SK-N-SH treated with all-trans-retinoic acid at 6 μM for 48 hours (cell line): ENCODE measurements at regions not wholly inside any gene's neighbourhood (a gene's known extent, or its start where the extent isn't known, plus 50 kb on each side); places are given as distances from the start of the nearest gene placed in this dataset.

Experiments used
- ATAC-seq: fragments of 200-7000 bp; cut with Tn5 transposase; 3 replicates; pipeline ENCODE4 v1.9.1; 2020; ENCODE audit warnings: mild to moderate bottlenecking, moderate library complexity
- ARNTL ChIP-seq: fragments of 450-650 bp; formaldehyde crosslinking; IDR thresholded peaks from 2 replicates; pipeline ENCODE4 v1.5.0; 2020; ENCODE audit warnings: low read depth, mild to moderate bottlenecking, moderate library complexity, borderline replicate concordance
- CREB5 ChIP-seq: fragments of 250-450 bp; sonication (Bioruptor Pico); IDR thresholded peaks from 2 replicates; pipeline ENCODE4 v1.5.1; 2020; ENCODE audit warnings: low read depth, mild to moderate bottlenecking, moderate library complexity
- CSRNP3 ChIP-seq: fragments of 250-450 bp; sonication (Bioruptor Pico); IDR thresholded peaks from 2 replicates; pipeline ENCODE4 v1.5.1; 2021; ENCODE audit warnings: mild to moderate bottlenecking, moderate library complexity
- ESRRG ChIP-seq: fragments of 250-450 bp; sonication (Bioruptor Pico); IDR thresholded peaks from 2 replicates; pipeline ENCODE4 v1.6.1; 2021; ENCODE audit warnings: mild to moderate bottlenecking
- GLIS3 ChIP-seq: fragments of 250-450 bp; sonication (Bioruptor Pico); IDR thresholded peaks from 2 replicates; pipeline ENCODE4 v1.5.0; 2020; ENCODE audit warnings: mild to moderate bottlenecking, moderate library complexity
- ISL1 ChIP-seq: fragments of 250-450 bp; sonication (Bioruptor Pico); IDR thresholded peaks from 2 replicates; pipeline ENCODE4 v2.1.2; 2022; ENCODE audit warnings: mild to moderate bottlenecking, moderate library complexity
- POU6F1 ChIP-seq: fragments of 250-450 bp; sonication (Bioruptor Pico); IDR thresholded peaks from 2 replicates; pipeline ENCODE4 v1.8.0; 2021; ENCODE audit warnings: low read depth, mild to moderate bottlenecking, moderate library complexity, borderline replicate concordance
- PPARA ChIP-seq: fragments of 250-450 bp; sonication (Bioruptor Pico); IDR thresholded peaks from 2 replicates; pipeline ENCODE4 v1.5.0; 2020; ENCODE audit warnings: mild to moderate bottlenecking, borderline replicate concordance
- RARB ChIP-seq: fragments of 250-450 bp; sonication (Bioruptor Pico); IDR thresholded peaks from 2 replicates; pipeline ENCODE4 v1.8.0; 2021; ENCODE audit warnings: mild to moderate bottlenecking, moderate library complexity
- SNAI2 ChIP-seq: fragments of 250-450 bp; sonication (Bioruptor Pico); IDR thresholded peaks from 2 replicates; pipeline ENCODE4 v1.5.0; 2020; ENCODE audit warnings: mild to moderate bottlenecking, moderate library complexity
- TCF4 ChIP-seq: fragments of 250-450 bp; sonication (Bioruptor Pico); IDR thresholded peaks from 2 replicates; pipeline ENCODE4 v1.8.0; 2021; ENCODE audit warnings: mild to moderate bottlenecking, moderate library complexity, borderline replicate concordance
- TOX ChIP-seq: fragments of 250-450 bp; sonication (Bioruptor Pico); IDR thresholded peaks from 2 replicates; pipeline ENCODE4 v1.8.0; 2021; ENCODE audit warnings: mild to moderate bottlenecking, moderate library complexity, borderline replicate concordance
- TSHZ2 ChIP-seq: fragments of 250-450 bp; sonication (Bioruptor Pico); IDR thresholded peaks from 2 replicates; pipeline ENCODE4 v1.5.0; 2020; ENCODE audit warnings: mild to moderate bottlenecking, moderate library complexity
- ZC3H10 ChIP-seq: fragments of 250-450 bp; sonication (Bioruptor Pico); IDR thresholded peaks from 2 replicates; pipeline ENCODE4 v1.5.1; 2021; ENCODE audit warnings: mild to moderate bottlenecking, moderate library complexity
- ZFP30 ChIP-seq: fragments of 450-650 bp; formaldehyde crosslinking; IDR thresholded peaks from 2 replicates; pipeline ENCODE4 v1.5.0; 2022; ENCODE audit warnings: mild to moderate bottlenecking, moderate library complexity
- ZNF565 ChIP-seq: fragments of 450-650 bp; formaldehyde crosslinking; conservative IDR thresholded peaks from 2 replicates; pipeline ENCODE4 v1.5.0; 2020; ENCODE audit warnings: low read depth, mild to moderate bottlenecking, moderate library complexity
- ZNF8 ChIP-seq: fragments of 450-650 bp; formaldehyde crosslinking; IDR thresholded peaks from 2 replicates; pipeline ENCODE4 v1.5.0; 2020; ENCODE audit warnings: mild to moderate bottlenecking, moderate library complexity

DNA sequence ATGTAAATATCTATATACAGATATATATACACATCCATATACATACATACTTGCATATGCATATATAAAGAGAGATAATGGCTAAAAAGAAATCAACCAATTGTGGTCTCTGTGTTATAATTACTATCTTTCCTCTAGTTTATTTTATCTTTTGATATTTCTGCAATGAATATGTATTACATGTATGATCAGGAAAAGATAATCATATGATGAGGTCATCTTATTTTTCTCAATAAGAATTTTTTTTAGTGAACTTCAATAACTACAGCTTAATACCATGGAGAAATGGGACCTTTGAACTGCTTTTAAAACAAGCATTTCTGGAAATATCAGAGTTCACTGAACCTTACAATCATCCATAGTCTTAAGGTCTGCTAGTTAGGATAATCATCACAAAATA, 158.0 kb downstream of the HNRNPD start:
- TF ChIP-seq PPARA (CRISPR knock-in tag) = no peak
- TF ChIP-seq CREB5 (CRISPR knock-in tag) = no peak
- no peak for TF ChIP-seq ARNTL (CRISPR knock-in tag)
- no peak for TF ChIP-seq TCF4 (CRISPR knock-in tag)
- no peak for TF ChIP-seq CSRNP3 (CRISPR knock-in tag)
- TF ChIP-seq TOX (CRISPR knock-in tag) = no peak
- TF ChIP-seq ISL1 (CRISPR knock-in tag) = no peak
- no peak for TF ChIP-seq ESRRG (CRISPR knock-in tag)
- TF ChIP-seq ZNF8 (CRISPR knock-in tag) = no peak
- no peak for ATAC-seq

GRCh38 chr4:82215039-82215438, 158.8 kb downstream of the HNRNPD start:
- TF ChIP-seq SNAI2 (CRISPR knock-in tag) = no peak
- TF ChIP-seq TOX (CRISPR knock-in tag) = no peak
- no peak for TF ChIP-seq CREB5 (CRISPR knock-in tag)
- no peak for TF ChIP-seq TCF4 (CRISPR knock-in tag)
- no peak for TF ChIP-seq ZC3H10 (CRISPR knock-in tag)
- TF ChIP-seq POU6F1 (CRISPR knock-in tag) = no peak
- TF ChIP-seq ARNTL (CRISPR knock-in tag) = no peak
- no peak for TF ChIP-seq PPARA (CRISPR knock-in tag)
- TF ChIP-seq RARB (CRISPR knock-in tag) = no peak
- TF ChIP-seq ZFP30 (CRISPR knock-in tag) = no peak
- no peak for TF ChIP-seq ESRRG (CRISPR knock-in tag)
- TF ChIP-seq TSHZ2 (CRISPR knock-in tag) = no peak
- no peak for TF ChIP-seq GLIS3 (CRISPR knock-in tag)
- TF ChIP-seq ZNF8 (CRISPR knock-in tag) = no peak
- no peak for TF ChIP-seq ISL1 (CRISPR knock-in tag)
- no peak for TF ChIP-seq ZNF565 (CRISPR knock-in tag)
- TF ChIP-seq CSRNP3 (CRISPR knock-in tag) = no peak
- no peak for ATAC-seq
